ENCODE measurements at regions not wholly inside any gene's neighbourhood (a gene's known extent, or its start where the extent isn't known, plus 50 kb on each side); places are given as distances from the start of the nearest gene placed in this dataset.

- TF ChIP-seq CTCF (IDR thresholded peaks at IDR 0.05): peak; percentile 67
- H3K27me3 ChIP-seq: no peaks in the 10 kb centered on the region
- H3K4me1 ChIP-seq: peaks cover 8% of the 10 kb centered on the region
- H3K9me3 ChIP-seq: no peaks in the 10 kb centered on the region
- H3K4me3 ChIP-seq: no peak overlapping the region
- intact Hi-C loops (cut with DNase I): no loop called here
- DNase-seq (no peak), ATAC-seq (peak; percentile 86)
- no peak overlapping the region for H3K27ac ChIP-seq
- no peaks in the 10 kb centered on the region for H3K36me3 ChIP-seq
These were observed 394.5 kb upstream of the RARB start for GRCh38 chr3:25033407-25034029.

DNA sequence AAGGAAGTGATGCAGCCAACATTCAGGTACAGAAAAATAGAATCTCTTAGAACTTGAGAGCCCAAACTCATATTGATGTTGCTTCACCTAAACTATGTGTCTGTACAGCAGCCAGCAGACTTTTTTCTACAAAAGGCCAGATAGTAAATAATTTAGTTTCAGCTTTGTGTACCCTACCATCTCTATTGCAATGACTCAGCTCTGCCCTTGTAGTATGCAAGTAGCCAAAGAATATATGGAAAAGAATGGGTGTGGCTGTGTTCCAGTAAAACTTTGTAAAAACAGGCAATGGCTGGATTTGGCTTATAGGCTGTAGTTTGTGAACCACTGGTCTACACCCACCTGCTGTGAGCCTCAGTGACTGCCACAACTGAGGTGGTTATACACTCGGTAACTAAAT is 392.5 kb upstream of the RARB start:
- no peak for TF ChIP-seq CTCF (IDR thresholded peaks at IDR 0.05)
- Histone ChIP-seq H3K27ac (no peak overlapping the region), H3K4me1 (peaks cover 8% of the 10 kb centered on the region), H3K4me3 (no peak overlapping the region), H3K36me3 (no peaks in the 10 kb centered on the region), H3K9me3 (no peaks in the 10 kb centered on the region), H3K27me3 (no peaks in the 10 kb centered on the region)
- intact Hi-C loops (cut with DNase I): no loop called here
- no peak for ATAC-seq
- no peak for DNase-seq

GRCh38 chr3:25036633-25037032 is 391.4 kb upstream of the RARB start:
- no peak for DNase-seq
- Histone ChIP-seq H3K27ac (no peak overlapping the region), H3K27me3 (no peaks in the 10 kb centered on the region), H3K4me3 (no peak overlapping the region), H3K9me3 (no peaks in the 10 kb centered on the region), H3K4me1 (peaks cover 8% of the 10 kb centered on the region), H3K36me3 (no peaks in the 10 kb centered on the region)
- intact Hi-C loops (cut with DNase I): no loop called here
- TF ChIP-seq CTCF (IDR thresholded peaks at IDR 0.05): no peak
- ATAC-seq: no peak

DNA sequence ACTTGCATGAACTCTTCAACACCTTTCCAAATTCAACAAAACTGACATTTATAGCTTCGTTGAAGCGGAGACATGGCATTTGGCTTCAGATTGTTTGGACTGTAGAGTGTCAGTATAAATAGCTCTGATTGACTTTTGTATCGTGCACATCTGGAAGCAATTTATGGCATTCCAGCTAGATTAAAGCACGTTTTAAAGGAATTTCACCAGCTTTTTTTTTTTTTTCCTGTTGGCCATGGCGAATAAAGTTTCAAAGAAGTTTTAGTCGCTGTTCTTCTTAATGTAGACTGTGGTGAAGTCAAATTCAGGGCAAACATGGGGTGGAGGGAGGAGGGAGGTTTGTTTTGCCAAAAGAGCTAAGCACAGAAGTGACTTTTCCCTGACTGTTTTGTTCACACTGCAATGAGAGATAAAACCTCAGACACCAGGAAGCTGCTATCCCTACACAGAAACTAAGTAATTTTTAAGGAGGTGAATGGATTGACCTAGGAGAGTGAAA is 391.0 kb upstream of the RARB start:
- ATAC-seq: no peak
- no peaks in the 10 kb centered on the region for H3K36me3 ChIP-seq
- no peak overlapping the region for H3K4me3 ChIP-seq
- H3K27me3 ChIP-seq: no peaks in the 10 kb centered on the region
- no peak overlapping the region for H3K27ac ChIP-seq
- no peak for TF ChIP-seq CTCF (IDR thresholded peaks at IDR 0.05)
- DNase-seq: no peak
- peaks cover 8% of the 10 kb centered on the region for H3K4me1 ChIP-seq
- intact Hi-C loops (cut with DNase I): no loop called here
- no peaks in the 10 kb centered on the region for H3K9me3 ChIP-seq

DNA sequence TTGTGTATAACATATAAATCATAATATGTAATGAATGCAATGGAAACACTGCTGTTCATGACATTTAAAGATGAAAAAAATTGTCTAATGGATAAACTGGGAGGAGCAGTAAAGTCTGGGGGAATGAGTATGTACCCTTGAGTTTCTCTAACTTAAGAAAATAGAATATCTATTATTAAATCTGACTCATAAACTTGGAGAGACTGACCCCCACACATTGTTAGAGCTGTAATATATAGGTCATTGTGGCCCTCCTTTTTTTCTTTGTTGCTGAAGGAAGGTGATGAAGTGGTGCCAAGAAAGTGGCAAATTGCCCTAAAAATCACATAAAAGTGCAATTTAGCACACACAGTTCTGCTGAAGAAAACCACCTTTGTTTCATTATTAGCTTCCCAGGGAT is 389.8 kb upstream of the RARB start:
- H3K4me3 ChIP-seq: no peak overlapping the region
- no peaks in the 10 kb centered on the region for H3K36me3 ChIP-seq
- no peaks in the 10 kb centered on the region for H3K9me3 ChIP-seq
- no peak for TF ChIP-seq CTCF (IDR thresholded peaks at IDR 0.05)
- ATAC-seq (no peak), DNase-seq (no peak)
- H3K27ac ChIP-seq: no peak overlapping the region
- intact Hi-C loops (cut with DNase I): no loop called here
- H3K4me1 ChIP-seq: peaks cover 8% of the 10 kb centered on the region
- H3K27me3 ChIP-seq: no peaks in the 10 kb centered on the region

- no peaks in the 10 kb centered on the region for H3K27me3 ChIP-seq
- H3K9me3 ChIP-seq: no peaks in the 10 kb centered on the region
- intact Hi-C loops (cut with DNase I): no loop called here
- H3K36me3 ChIP-seq: no peaks in the 10 kb centered on the region
- TF ChIP-seq CTCF (IDR thresholded peaks at IDR 0.05): no peak
- H3K27ac ChIP-seq: no peak overlapping the region
- H3K4me3 ChIP-seq: no peak overlapping the region
- DNase-seq (no peak), ATAC-seq (no peak)
- peaks cover 8% of the 10 kb centered on the region for H3K4me1 ChIP-seq
These were observed 389.1 kb upstream of the RARB start for GRCh38 chr3:25038922-25039321.
